ENCODE measurements at regions not wholly inside any gene's neighbourhood (a gene's known extent, or its start where the extent isn't known, plus 50 kb on each side); places are given as distances from the start of the nearest gene placed in this dataset.

DNA sequence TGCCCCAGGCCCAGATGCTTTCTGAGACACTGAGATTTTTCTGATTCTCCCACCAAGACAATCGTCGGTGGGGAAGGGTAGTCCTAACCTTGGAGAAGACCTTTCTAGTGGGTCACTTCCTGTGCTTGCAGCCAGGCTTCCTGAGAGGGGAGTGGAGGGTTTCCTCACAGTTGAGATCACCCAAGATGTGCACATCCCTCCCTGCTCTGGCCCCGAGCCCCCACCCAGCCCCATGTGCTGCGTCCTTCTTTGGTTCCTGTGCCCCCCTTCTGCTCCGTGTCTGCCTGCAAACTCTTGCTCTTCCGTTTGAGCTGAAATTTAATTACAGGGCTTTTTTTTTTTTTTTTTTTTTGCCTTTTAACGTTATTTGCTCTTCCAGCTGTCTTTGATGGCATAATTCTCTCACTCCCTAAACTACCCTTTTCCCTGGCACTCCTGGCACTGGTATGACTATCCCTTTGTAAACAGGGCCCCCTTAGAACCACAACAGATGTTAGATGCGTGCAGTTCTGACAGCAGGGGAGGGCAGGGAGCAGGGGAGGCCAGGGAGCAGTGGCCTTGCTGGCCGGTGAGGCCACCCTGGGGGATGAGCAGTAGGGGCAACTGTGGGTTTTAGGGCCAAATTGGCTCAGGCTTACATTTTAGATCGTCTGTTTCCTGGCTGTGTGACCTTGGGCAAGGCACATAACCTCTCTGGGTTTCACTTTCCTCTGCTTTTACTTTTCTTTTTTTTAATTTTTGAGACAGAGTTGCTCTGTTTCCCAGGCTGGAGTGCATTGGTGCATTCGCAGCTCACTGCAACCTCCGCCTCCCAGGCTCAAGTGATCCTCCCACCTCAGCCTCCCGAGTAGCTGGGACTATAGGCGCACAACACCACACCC is 144.5 kb downstream of the PHETA1 start:
- H3K9me3 ChIP-seq (ENCODE audit: control insufficient read depth in 4 of 4, low read length in 3 of 4) = no peaks in the 10 kb centered on the region
- H3K4me1 ChIP-seq (ENCODE audit: control insufficient read depth in 4 of 4, insufficient read depth in 4 of 4, low read length in 3 of 4) = no peaks in the 10 kb centered on the region
- no peak overlapping the region for H3K4me3 ChIP-seq (ENCODE audit: low read depth in 1 of 3, low read length in 3 of 3)
- DNase-seq (ENCODE audit: low spot score) = no peak
- no peak overlapping the region for H3K27ac ChIP-seq (ENCODE audit: low read depth in 1 of 2, low read length in 2 of 2)
- 66% methylated on average over 14 of the region's 14 CpGs for WGBS
- peaks cover 0 to 44% (median 25%) of the 10 kb centered on the region in 4 donors for H3K36me3 ChIP-seq (ENCODE audit: control insufficient read depth in 4 of 4, insufficient read depth in 3 of 4, low read depth in 1 of 4, low read length in 3 of 4)
- H3K9ac ChIP-seq (ENCODE audit: low read depth in 1 of 2, low read length in 2 of 2) = no peak overlapping the region
- TF ChIP-seq GABPA (IDR thresholded peaks at IDR 0.05 in 1 of 2, conservative IDR thresholded peaks at IDR 0.05 in 1 of 2) (no peak), JUND (IDR thresholded peaks at IDR 0.05) (no peak), SP1 (IDR thresholded peaks at IDR 0.05) (no peak), HNF4G (IDR thresholded peaks at IDR 0.05) (no peak), HNF4A (conservative IDR thresholded peaks at IDR 0.05) (no peak), RAD21 (IDR thresholded peaks at IDR 0.05) (no peak), TAF1 (conservative IDR thresholded peaks at IDR 0.05) (no peak), RXRA (IDR thresholded peaks at IDR 0.05) (no peak), NR2F2 (IDR thresholded peaks at IDR 0.05) (no peak), FOXA1 (IDR thresholded peaks at IDR 0.05) (no peak), EGR1 (IDR thresholded peaks at IDR 0.05; ENCODE audit: low read depth in 2 of 2) (no peak)
- TF ChIP-seq, protein P1, sequence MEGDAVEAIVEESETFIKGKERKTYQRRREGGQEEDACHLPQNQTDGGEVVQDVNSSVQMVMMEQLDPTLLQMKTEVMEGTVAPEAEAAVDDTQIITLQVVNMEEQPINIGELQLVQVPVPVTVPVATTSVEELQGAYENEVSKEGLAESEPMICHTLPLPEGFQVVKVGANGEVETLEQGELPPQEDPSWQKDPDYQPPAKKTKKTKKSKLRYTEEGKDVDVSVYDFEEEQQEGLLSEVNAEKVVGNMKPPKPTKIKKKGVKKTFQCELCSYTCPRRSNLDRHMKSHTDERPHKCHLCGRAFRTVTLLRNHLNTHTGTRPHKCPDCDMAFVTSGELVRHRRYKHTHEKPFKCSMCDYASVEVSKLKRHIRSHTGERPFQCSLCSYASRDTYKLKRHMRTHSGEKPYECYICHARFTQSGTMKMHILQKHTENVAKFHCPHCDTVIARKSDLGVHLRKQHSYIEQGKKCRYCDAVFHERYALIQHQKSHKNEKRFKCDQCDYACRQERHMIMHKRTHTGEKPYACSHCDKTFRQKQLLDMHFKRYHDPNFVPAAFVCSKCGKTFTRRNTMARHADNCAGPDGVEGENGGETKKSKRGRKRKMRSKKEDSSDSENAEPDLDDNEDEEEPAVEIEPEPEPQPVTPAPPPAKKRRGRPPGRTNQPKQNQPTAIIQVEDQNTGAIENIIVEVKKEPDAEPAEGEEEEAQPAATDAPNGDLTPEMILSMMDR (IDR thresholded peaks at IDR 0.05; ENCODE audit: low read depth, low read length, missing input control) = no peak
- TF ChIP-seq, protein P2, sequence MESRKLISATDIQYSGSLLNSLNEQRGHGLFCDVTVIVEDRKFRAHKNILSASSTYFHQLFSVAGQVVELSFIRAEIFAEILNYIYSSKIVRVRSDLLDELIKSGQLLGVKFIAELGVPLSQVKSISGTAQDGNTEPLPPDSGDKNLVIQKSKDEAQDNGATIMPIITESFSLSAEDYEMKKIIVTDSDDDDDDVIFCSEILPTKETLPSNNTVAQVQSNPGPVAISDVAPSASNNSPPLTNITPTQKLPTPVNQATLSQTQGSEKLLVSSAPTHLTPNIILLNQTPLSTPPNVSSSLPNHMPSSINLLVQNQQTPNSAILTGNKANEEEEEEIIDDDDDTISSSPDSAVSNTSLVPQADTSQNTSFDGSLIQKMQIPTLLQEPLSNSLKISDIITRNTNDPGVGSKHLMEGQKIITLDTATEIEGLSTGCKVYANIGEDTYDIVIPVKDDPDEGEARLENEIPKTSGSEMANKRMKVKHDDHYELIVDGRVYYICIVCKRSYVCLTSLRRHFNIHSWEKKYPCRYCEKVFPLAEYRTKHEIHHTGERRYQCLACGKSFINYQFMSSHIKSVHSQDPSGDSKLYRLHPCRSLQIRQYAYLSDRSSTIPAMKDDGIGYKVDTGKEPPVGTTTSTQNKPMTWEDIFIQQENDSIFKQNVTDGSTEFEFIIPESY (IDR thresholded peaks at IDR 0.05) = no peak
- TF ChIP-seq, protein P3, sequence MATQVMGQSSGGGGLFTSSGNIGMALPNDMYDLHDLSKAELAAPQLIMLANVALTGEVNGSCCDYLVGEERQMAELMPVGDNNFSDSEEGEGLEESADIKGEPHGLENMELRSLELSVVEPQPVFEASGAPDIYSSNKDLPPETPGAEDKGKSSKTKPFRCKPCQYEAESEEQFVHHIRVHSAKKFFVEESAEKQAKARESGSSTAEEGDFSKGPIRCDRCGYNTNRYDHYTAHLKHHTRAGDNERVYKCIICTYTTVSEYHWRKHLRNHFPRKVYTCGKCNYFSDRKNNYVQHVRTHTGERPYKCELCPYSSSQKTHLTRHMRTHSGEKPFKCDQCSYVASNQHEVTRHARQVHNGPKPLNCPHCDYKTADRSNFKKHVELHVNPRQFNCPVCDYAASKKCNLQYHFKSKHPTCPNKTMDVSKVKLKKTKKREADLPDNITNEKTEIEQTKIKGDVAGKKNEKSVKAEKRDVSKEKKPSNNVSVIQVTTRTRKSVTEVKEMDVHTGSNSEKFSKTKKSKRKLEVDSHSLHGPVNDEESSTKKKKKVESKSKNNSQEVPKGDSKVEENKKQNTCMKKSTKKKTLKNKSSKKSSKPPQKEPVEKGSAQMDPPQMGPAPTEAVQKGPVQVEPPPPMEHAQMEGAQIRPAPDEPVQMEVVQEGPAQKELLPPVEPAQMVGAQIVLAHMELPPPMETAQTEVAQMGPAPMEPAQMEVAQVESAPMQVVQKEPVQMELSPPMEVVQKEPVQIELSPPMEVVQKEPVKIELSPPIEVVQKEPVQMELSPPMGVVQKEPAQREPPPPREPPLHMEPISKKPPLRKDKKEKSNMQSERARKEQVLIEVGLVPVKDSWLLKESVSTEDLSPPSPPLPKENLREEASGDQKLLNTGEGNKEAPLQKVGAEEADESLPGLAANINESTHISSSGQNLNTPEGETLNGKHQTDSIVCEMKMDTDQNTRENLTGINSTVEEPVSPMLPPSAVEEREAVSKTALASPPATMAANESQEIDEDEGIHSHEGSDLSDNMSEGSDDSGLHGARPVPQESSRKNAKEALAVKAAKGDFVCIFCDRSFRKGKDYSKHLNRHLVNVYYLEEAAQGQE (IDR thresholded peaks at IDR 0.05) = no peak
- TF ChIP-seq, protein P4, sequence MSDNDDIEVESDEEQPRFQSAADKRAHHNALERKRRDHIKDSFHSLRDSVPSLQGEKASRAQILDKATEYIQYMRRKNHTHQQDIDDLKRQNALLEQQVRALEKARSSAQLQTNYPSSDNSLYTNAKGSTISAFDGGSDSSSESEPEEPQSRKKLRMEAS (IDR thresholded peaks at IDR 0.05) = no peak
- H3K27me3 ChIP-seq (ENCODE audit: control insufficient read depth in 4 of 4, insufficient read depth in 4 of 4, low read length in 3 of 4) = no peaks in the 10 kb centered on the region
